ENCODE measurements at regions not wholly inside any gene's neighbourhood (a gene's known extent, or its start where the extent isn't known, plus 50 kb on each side); places are given as distances from the start of the nearest gene placed in this dataset.

GRCh38 chr2:223529696-223530095 is 72.5 kb downstream of the SCG2 start:
- TF ChIP-seq CTCF (IDR thresholded peaks at IDR 0.05; ENCODE audit: insufficient read depth, low read length) (no peak), POLR2AphosphoS5 (IDR thresholded peaks at IDR 0.05; ENCODE audit: low read depth) (no peak), REST (IDR thresholded peaks at IDR 0.05; ENCODE audit: insufficient replicate concordance, low read depth) (no peak)
